ENCODE measurements at regions not wholly inside any gene's neighbourhood (a gene's known extent, or its start where the extent isn't known, plus 50 kb on each side); places are given as distances from the start of the nearest gene placed in this dataset.

- TF ChIP-seq CTCF (IDR thresholded peaks at IDR 0.05; ENCODE audit: insufficient read depth, low read length) (no peak), POLR2AphosphoS5 (IDR thresholded peaks at IDR 0.05; ENCODE audit: low read depth) (no peak), REST (IDR thresholded peaks at IDR 0.05; ENCODE audit: insufficient replicate concordance, low read depth) (no peak)
These were observed 1284.1 kb downstream of the AACS start for GRCh38 chr12:126349383-126349782.

Measured in HL-60 (cell line).